HepG2 (cell line): ENCODE measurements at regions not wholly inside any gene's neighbourhood (a gene's known extent, or its start where the extent isn't known, plus 50 kb on each side); places are given as distances from the start of the nearest gene placed in this dataset.

ENCODE experiments used
- KLF11 ChIP-seq: IDR thresholded peaks from 2 replicates; pipeline ENCODE4 v1.6.1; 2016; ENCODE audit warnings: missing compliant biosample characterization
- MEIS2 ChIP-seq: sonication (generic); formaldehyde crosslinking; IDR thresholded peaks from 2 replicates; pipeline ENCODE4 v1.9.0; 2021; ENCODE audit warnings: mild to moderate bottlenecking, missing genetic modification reagents
- REST ChIP-seq, 2 experiments: IDR thresholded peaks; 2 replicates each; pipeline ENCODE4 v1.6.1; 2011 to 2012; ENCODE audit warnings: low read length in 2 of 2, borderline replicate concordance in 1 of 2, low read depth in 1 of 2, mild to moderate bottlenecking in 1 of 2, moderate library complexity in 1 of 2
- WIZ ChIP-seq: sonication (generic); formaldehyde crosslinking; IDR thresholded peaks from 2 replicates; pipeline ENCODE4 v1.5.1; 2020; ENCODE audit warnings: mild to moderate bottlenecking, missing genetic modification reagents
- ZNF124 ChIP-seq: sonication (generic); formaldehyde crosslinking; IDR thresholded peaks from 2 replicates; pipeline ENCODE4 v1.4.0; 2020; ENCODE audit warnings: missing genetic modification reagents
- TF ChIP-seq, protein P1 (sequence below): sonication (generic); IDR thresholded peaks from 2 replicates; pipeline ENCODE4 v1.6.1; 2016; ENCODE audit warnings: low read depth, borderline replicate concordance
- TF ChIP-seq, protein P2 (sequence below): sonication (generic); formaldehyde crosslinking; IDR thresholded peaks from 2 replicates; pipeline ENCODE4 v1.5.0; 2020; ENCODE audit warnings: missing genetic modification reagents
- TF ChIP-seq, protein P3 (sequence below): IDR thresholded peaks from 2 replicates; pipeline ENCODE4 v1.6.1; 2018; ENCODE audit warnings: missing genetic modification reagents, mild to moderate bottlenecking, missing compliant biosample characterization

DNA sequence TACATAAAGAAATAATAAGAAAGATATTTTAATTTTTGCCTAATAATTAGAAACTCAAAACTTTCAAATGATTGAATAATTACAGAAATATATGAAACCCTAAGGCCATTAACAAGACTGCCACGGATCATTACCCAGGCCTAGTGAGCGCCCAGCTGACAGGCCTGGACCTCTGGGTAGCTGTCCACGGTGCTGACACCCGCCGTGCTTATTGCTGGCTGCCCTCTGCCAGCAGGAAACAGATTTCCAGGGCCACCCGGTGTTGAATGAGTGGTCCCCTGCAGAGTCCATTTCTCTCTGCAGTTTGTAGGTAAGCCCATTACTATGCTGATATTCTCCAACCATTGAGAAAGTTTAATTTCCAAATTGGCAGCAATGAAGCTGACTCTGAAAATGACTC is 254.4 kb upstream of the GJB5 start (continued):
- TF ChIP-seq REST (IDR thresholded peaks at IDR 0.05; ENCODE audit: borderline replicate concordance in 1 of 2, low read depth in 1 of 2, low read length in 2 of 2) = peak; percentile 89 to 97
- TF ChIP-seq KLF11 (CRISPR knock-in tag) = peak; percentile 56; the same call in 1 of the 2 replicates
- TF ChIP-seq, protein P1, sequence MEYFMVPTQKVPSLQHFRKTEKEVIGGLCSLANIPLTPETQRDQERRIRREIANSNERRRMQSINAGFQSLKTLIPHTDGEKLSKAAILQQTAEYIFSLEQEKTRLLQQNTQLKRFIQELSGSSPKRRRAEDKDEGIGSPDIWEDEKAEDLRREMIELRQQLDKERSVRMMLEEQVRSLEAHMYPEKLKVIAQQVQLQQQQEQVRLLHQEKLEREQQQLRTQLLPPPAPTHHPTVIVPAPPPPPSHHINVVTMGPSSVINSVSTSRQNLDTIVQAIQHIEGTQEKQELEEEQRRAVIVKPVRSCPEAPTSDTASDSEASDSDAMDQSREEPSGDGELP = peak; percentile 45; the same call in 1 of the 2 replicates
- TF ChIP-seq WIZ (CRISPR knock-in tag) = 0 out of 2 replicates have a peak, but pooled peaks have one; percentile 51
- TF ChIP-seq, protein P2, sequence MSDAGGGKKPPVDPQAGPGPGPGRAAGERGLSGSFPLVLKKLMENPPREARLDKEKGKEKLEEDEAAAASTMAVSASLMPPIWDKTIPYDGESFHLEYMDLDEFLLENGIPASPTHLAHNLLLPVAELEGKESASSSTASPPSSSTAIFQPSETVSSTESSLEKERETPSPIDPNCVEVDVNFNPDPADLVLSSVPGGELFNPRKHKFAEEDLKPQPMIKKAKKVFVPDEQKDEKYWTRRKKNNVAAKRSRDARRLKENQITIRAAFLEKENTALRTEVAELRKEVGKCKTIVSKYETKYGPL (CRISPR knock-in tag) = peak; percentile 33; the same call in 1 of the 2 replicates
- TF ChIP-seq, protein P3, sequence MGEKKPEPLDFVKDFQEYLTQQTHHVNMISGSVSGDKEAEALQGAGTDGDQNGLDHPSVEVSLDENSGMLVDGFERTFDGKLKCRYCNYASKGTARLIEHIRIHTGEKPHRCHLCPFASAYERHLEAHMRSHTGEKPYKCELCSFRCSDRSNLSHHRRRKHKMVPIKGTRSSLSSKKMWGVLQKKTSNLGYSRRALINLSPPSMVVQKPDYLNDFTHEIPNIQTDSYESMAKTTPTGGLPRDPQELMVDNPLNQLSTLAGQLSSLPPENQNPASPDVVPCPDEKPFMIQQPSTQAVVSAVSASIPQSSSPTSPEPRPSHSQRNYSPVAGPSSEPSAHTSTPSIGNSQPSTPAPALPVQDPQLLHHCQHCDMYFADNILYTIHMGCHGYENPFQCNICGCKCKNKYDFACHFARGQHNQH (CRISPR knock-in tag) = peak; percentile 34; the same call in 1 of the 2 replicates
- TF ChIP-seq ZNF124 (CRISPR knock-in tag) = no peak
- TF ChIP-seq MEIS2 (CRISPR knock-in tag) = peak; percentile 64; the same call in 1 of the 2 replicates
